ENCODE measurements at regions not wholly inside any gene's neighbourhood (a gene's known extent, or its start where the extent isn't known, plus 50 kb on each side); places are given as distances from the start of the nearest gene placed in this dataset.

GRCh38 chr6:134593887-134594286 is 276.0 kb upstream of the SGK1 start:
- H3K27ac ChIP-seq, result no peak overlapping the region
- H3K27me3 ChIP-seq, result no peaks in the 10 kb centered on the region
- no peak overlapping the region for H3K4me3 ChIP-seq
- DNase-seq (ENCODE audit: low spot score in 2 of 2), result no peak
- TF ChIP-seq POLR2A (IDR thresholded peaks at IDR 0.05) (no peak), EP300 (IDR thresholded peaks at IDR 0.05) (no peak), POLR2AphosphoS5 (IDR thresholded peaks at IDR 0.05) (no peak), CTCF (IDR thresholded peaks at IDR 0.05) (no peak)
- no peaks in the 10 kb centered on the region for H3K9me3 ChIP-seq
- WGBS, result 67% methylated on average over 7 of the region's 7 CpGs
- no peaks in the 10 kb centered on the region for H3K4me1 ChIP-seq
- no peaks in the 10 kb centered on the region for H3K36me3 ChIP-seq

- H3K27me3 ChIP-seq, result no peaks in the 10 kb centered on the region
- TF ChIP-seq CTCF (IDR thresholded peaks at IDR 0.05) (no peak), POLR2A (IDR thresholded peaks at IDR 0.05) (no peak), POLR2AphosphoS5 (IDR thresholded peaks at IDR 0.05) (no peak), EP300 (IDR thresholded peaks at IDR 0.05) (no peak)
- H3K9me3 ChIP-seq, result no peaks in the 10 kb centered on the region
- H3K4me3 ChIP-seq, result no peak overlapping the region
- no peaks in the 10 kb centered on the region for H3K36me3 ChIP-seq
- no peak for DNase-seq (ENCODE audit: low spot score in 2 of 2)
- no peak overlapping the region for H3K27ac ChIP-seq
- no peaks in the 10 kb centered on the region for H3K4me1 ChIP-seq
- WGBS, result 58% methylated on average over 3 of the region's 3 CpGs
Observed at GRCh38 chr6:134593442-134593841, 275.5 kb upstream of the SGK1 start.

- no peaks in the 10 kb centered on the region for H3K4me1 ChIP-seq
- WGBS, result 56% methylated on average over 1 of the region's 1 CpG
- no peak for TF ChIP-seq POLR2A (IDR thresholded peaks at IDR 0.05)
- no peak for TF ChIP-seq POLR2AphosphoS5 (IDR thresholded peaks at IDR 0.05)
- no peak for TF ChIP-seq EP300 (IDR thresholded peaks at IDR 0.05)
- TF ChIP-seq CTCF (IDR thresholded peaks at IDR 0.05), result no peak
- H3K27ac ChIP-seq, result no peak overlapping the region
- DNase-seq (ENCODE audit: low spot score in 2 of 2), result no peak
- no peaks in the 10 kb centered on the region for H3K36me3 ChIP-seq
- no peak overlapping the region for H3K4me3 ChIP-seq
- no peaks in the 10 kb centered on the region for H3K9me3 ChIP-seq
- H3K27me3 ChIP-seq, result no peaks in the 10 kb centered on the region
Observed at GRCh38 chr6:134593024-134593423, 275.1 kb upstream of the SGK1 start.

- Histone ChIP-seq H3K9me3 (no peaks in the 10 kb centered on the region), H3K27ac (peak overlapping the region; percentile 30), H3K4me1 (no peaks in the 10 kb centered on the region), H3K4me3 (no peak overlapping the region), H3K27me3 (no peaks in the 10 kb centered on the region), H3K36me3 (no peaks in the 10 kb centered on the region)
- no peak for TF ChIP-seq POLR2A (IDR thresholded peaks at IDR 0.05)
- TF ChIP-seq CTCF (IDR thresholded peaks at IDR 0.05), result no peak
- no peak for TF ChIP-seq EP300 (IDR thresholded peaks at IDR 0.05)
- no peak for TF ChIP-seq POLR2AphosphoS5 (IDR thresholded peaks at IDR 0.05)
- no peak for DNase-seq (ENCODE audit: low spot score in 2 of 2)
- WGBS, result 70% methylated on average over 7 of the region's 7 CpGs
Observed at GRCh38 chr6:134590449-134590848, 272.5 kb upstream of the SGK1 start.

- H3K36me3 ChIP-seq, result no peaks in the 10 kb centered on the region
- WGBS, result 92% methylated on average over 5 of the region's 5 CpGs
- H3K4me3 ChIP-seq, result no peak overlapping the region
- peak overlapping the region; percentile 30 for H3K27ac ChIP-seq
- H3K9me3 ChIP-seq, result no peaks in the 10 kb centered on the region
- no peak for DNase-seq (ENCODE audit: low spot score in 2 of 2)
- TF ChIP-seq EP300 (IDR thresholded peaks at IDR 0.05), result no peak
- no peak for TF ChIP-seq CTCF (IDR thresholded peaks at IDR 0.05)
- no peak for TF ChIP-seq POLR2AphosphoS5 (IDR thresholded peaks at IDR 0.05)
- no peak for TF ChIP-seq POLR2A (IDR thresholded peaks at IDR 0.05)
- H3K4me1 ChIP-seq, result no peaks in the 10 kb centered on the region
- H3K27me3 ChIP-seq, result no peaks in the 10 kb centered on the region
Observed at GRCh38 chr6:134590004-134590403, 272.1 kb upstream of the SGK1 start.

Data from suprapubic skin (tissue), 4 donors.